WI38 (cell line): ENCODE measurements at regions not wholly inside any gene's neighbourhood (a gene's known extent, or its start where the extent isn't known, plus 50 kb on each side); places are given as distances from the start of the nearest gene placed in this dataset.

Experiments used
- H3K4me3 ChIP-seq: 2 replicates; pipeline ENCODE4 v1.5.1; 2011; ENCODE audit warnings: low read depth, mild to moderate bottlenecking, control low read depth, low read length
- TF ChIP-seq, protein P1 (sequence below): IDR thresholded peaks from 2 replicates; pipeline ENCODE4 v1.5.1; 2012; ENCODE audit warnings: low read depth, mild to moderate bottlenecking, control low read depth, low read length

DNA sequence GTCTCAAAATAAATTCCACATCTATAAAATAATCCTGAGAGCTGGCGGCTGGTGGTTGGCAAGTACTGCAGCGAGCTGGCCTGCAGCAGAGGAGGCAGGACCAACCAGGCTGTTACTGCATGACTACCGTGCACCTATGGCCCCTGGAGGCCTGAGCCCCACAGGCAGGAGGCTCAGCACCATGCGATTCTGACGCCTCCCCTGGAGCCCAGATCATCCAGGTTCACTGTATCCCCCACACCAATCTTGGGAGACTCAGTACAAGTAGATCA, 159.5 kb upstream of the NCAM1 start:
- TF ChIP-seq, protein P1, sequence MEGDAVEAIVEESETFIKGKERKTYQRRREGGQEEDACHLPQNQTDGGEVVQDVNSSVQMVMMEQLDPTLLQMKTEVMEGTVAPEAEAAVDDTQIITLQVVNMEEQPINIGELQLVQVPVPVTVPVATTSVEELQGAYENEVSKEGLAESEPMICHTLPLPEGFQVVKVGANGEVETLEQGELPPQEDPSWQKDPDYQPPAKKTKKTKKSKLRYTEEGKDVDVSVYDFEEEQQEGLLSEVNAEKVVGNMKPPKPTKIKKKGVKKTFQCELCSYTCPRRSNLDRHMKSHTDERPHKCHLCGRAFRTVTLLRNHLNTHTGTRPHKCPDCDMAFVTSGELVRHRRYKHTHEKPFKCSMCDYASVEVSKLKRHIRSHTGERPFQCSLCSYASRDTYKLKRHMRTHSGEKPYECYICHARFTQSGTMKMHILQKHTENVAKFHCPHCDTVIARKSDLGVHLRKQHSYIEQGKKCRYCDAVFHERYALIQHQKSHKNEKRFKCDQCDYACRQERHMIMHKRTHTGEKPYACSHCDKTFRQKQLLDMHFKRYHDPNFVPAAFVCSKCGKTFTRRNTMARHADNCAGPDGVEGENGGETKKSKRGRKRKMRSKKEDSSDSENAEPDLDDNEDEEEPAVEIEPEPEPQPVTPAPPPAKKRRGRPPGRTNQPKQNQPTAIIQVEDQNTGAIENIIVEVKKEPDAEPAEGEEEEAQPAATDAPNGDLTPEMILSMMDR = no peak
- H3K4me3 ChIP-seq = no peak overlapping the region

DNA sequence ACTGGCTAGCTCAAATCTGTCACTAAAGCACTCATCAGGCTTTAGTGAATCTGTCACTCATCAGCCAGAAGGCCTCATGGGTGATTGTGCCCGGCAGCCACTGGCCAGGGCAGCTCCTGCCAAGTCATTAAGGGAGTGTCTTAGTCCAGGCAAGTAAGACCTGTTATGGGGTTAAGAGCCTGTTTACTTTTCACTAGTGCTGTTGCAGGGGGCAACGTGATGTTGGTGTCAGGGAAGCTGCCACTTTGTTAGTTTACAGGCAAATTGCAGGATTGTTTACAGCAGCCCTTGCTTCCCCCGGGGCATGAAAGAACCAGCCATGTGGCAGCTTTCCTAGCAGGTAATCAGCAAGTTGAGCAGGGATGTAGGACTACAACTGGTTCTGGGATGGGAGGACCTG, 155.6 kb upstream of the NCAM1 start:
- TF ChIP-seq, protein P1 = no peak
- H3K4me3 ChIP-seq = no peak overlapping the region

DNA sequence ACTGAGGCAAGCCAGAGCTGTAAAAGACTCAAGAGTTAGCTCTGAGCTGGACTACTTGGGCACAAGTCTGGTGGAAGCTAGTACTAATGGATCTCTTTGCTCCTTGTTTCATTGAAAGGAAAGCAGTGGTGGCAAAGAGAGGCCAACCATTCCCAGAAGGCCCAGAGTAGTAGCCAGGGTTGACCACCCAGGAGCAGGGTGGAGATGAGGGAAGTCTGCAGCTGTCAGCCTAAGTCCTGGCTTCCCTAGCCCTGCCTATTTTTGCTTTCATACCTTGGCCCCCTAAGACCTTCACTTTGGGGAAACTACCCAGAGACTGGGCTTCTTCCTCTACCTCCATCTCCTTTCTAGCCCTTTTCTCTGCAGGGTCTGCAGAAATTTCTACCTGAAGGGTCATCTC, 155.0 kb upstream of the NCAM1 start:
- no peak overlapping the region for H3K4me3 ChIP-seq
- TF ChIP-seq, protein P1 = no peak

DNA sequence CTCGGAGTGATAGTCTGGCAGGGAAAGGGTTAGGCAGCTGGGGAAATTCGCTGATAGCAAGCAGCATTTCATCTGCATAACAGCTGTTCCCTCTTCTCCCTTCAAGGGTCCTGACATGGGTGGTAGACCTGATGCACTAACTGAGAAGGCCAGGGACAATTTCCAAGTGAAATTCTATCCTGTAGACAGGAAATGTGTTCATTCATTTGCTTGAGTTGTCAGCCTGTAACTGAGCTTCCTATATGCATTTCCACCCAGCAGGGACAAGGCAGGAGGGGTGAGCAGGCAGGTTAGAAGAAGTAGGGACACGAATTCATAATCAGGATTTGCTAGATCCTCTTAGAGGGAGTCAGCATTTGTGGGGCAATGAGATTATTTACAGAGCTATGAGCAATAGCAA, 154.3 kb upstream of the NCAM1 start:
- H3K4me3 ChIP-seq = no peak overlapping the region
- TF ChIP-seq, protein P1 = no peak

DNA sequence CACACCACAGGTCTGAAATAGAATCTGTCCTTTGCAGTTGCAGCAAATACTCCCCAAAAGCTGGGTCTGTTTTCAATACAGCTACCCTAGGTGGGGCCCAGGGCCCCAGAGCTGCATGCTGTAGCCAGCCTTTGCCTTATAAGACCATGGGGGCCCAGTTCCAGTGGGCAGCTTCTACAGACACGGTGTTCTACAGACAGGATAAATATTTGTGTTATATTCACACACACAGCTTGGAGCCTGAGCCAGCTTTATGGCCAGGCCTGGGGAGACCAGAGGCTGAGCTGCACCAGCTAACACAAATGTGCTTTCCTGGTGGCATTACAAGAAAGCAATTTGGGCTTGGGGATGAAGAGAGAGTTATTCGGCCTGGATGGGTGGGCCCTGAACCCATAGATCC, 151.8 kb upstream of the NCAM1 start:
- TF ChIP-seq, protein P1 = no peak
- no peak overlapping the region for H3K4me3 ChIP-seq

DNA sequence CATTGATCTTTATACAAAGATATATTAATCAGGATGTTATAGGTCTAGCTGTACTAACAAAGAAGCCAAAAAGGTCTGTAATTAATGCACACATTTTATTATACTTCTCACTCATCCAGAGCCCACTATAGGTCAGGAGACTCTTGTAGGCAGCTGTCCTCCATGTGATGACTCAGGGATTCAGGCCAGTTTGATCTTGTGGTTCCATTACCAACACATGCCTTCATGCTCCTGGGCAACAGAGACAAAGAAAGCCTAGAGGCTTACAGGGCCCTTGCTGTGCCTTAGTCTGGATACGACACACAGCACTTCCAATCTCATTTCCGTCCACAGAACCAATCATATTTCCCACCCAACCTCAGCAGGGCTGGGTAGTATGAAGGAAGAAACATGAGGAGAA, 150.3 kb upstream of the NCAM1 start:
- no peak overlapping the region for H3K4me3 ChIP-seq
- TF ChIP-seq, protein P1 = no peak

DNA sequence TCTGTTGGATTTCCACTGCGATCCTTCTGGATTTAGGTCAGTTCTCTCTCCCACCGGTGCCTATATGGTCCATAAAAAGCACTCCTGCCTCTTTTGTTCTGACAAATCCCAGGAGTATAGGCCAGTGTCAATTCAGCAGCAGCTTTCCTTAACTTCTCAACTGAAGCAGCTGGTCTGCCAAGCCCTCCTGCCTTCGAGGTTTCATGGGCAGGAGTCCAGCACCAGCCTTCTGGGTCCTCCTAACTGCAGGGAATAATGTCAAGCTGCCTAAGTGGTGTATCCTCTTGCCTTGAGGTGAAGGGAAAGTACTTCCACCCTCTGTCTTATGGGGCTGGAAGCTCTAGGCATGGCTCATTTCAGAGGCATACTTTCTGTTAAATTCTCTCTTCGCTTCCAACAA, 149.4 kb upstream of the NCAM1 start:
- H3K4me3 ChIP-seq = no peak overlapping the region
- TF ChIP-seq, protein P1 = no peak
